ENCODE measurements at regions not wholly inside any gene's neighbourhood (a gene's known extent, or its start where the extent isn't known, plus 50 kb on each side); places are given as distances from the start of the nearest gene placed in this dataset.

DNA sequence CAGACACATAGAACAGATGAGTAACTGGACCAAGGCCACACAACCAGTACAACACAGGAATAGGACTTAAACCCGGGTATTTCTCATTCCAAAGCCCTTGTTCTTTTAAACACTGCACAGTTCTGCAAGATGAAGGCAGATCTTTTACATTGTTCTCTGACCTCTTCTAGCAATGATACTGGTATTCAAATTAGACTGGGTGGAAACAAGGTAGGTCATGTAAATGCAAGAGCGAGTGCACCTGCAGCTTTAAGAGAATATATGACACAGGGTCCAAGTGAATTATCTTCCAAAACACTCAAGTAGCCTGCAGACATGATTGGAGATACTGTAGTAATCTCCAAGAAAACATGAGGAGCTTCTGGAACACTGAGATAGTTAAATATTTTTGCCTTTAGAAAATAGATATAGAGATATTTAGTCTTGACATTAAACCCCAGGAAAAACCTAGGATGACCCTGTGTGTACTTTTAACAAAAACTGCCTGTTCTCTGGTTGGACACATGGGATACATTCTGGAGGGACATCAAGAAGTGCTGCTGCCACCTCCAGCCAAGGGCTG, 130.6 kb upstream of the EPB41L4A start (continued):
- TF ChIP-seq, protein P1, sequence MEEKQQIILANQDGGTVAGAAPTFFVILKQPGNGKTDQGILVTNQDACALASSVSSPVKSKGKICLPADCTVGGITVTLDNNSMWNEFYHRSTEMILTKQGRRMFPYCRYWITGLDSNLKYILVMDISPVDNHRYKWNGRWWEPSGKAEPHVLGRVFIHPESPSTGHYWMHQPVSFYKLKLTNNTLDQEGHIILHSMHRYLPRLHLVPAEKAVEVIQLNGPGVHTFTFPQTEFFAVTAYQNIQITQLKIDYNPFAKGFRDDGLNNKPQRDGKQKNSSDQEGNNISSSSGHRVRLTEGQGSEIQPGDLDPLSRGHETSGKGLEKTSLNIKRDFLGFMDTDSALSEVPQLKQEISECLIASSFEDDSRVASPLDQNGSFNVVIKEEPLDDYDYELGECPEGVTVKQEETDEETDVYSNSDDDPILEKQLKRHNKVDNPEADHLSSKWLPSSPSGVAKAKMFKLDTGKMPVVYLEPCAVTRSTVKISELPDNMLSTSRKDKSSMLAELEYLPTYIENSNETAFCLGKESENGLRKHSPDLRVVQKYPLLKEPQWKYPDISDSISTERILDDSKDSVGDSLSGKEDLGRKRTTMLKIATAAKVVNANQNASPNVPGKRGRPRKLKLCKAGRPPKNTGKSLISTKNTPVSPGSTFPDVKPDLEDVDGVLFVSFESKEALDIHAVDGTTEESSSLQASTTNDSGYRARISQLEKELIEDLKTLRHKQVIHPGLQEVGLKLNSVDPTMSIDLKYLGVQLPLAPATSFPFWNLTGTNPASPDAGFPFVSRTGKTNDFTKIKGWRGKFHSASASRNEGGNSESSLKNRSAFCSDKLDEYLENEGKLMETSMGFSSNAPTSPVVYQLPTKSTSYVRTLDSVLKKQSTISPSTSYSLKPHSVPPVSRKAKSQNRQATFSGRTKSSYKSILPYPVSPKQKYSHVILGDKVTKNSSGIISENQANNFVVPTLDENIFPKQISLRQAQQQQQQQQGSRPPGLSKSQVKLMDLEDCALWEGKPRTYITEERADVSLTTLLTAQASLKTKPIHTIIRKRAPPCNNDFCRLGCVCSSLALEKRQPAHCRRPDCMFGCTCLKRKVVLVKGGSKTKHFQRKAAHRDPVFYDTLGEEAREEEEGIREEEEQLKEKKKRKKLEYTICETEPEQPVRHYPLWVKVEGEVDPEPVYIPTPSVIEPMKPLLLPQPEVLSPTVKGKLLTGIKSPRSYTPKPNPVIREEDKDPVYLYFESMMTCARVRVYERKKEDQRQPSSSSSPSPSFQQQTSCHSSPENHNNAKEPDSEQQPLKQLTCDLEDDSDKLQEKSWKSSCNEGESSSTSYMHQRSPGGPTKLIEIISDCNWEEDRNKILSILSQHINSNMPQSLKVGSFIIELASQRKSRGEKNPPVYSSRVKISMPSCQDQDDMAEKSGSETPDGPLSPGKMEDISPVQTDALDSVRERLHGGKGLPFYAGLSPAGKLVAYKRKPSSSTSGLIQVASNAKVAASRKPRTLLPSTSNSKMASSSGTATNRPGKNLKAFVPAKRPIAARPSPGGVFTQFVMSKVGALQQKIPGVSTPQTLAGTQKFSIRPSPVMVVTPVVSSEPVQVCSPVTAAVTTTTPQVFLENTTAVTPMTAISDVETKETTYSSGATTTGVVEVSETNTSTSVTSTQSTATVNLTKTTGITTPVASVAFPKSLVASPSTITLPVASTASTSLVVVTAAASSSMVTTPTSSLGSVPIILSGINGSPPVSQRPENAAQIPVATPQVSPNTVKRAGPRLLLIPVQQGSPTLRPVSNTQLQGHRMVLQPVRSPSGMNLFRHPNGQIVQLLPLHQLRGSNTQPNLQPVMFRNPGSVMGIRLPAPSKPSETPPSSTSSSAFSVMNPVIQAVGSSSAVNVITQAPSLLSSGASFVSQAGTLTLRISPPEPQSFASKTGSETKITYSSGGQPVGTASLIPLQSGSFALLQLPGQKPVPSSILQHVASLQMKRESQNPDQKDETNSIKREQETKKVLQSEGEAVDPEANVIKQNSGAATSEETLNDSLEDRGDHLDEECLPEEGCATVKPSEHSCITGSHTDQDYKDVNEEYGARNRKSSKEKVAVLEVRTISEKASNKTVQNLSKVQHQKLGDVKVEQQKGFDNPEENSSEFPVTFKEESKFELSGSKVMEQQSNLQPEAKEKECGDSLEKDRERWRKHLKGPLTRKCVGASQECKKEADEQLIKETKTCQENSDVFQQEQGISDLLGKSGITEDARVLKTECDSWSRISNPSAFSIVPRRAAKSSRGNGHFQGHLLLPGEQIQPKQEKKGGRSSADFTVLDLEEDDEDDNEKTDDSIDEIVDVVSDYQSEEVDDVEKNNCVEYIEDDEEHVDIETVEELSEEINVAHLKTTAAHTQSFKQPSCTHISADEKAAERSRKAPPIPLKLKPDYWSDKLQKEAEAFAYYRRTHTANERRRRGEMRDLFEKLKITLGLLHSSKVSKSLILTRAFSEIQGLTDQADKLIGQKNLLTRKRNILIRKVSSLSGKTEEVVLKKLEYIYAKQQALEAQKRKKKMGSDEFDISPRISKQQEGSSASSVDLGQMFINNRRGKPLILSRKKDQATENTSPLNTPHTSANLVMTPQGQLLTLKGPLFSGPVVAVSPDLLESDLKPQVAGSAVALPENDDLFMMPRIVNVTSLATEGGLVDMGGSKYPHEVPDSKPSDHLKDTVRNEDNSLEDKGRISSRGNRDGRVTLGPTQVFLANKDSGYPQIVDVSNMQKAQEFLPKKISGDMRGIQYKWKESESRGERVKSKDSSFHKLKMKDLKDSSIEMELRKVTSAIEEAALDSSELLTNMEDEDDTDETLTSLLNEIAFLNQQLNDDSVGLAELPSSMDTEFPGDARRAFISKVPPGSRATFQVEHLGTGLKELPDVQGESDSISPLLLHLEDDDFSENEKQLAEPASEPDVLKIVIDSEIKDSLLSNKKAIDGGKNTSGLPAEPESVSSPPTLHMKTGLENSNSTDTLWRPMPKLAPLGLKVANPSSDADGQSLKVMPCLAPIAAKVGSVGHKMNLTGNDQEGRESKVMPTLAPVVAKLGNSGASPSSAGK (IDR thresholded peaks at IDR 0.05) = no peak
- TF ChIP-seq KDM5B (IDR thresholded peaks at IDR 0.05; ENCODE audit: insufficient replicate concordance, low read depth, low read length) = no peak
- TF ChIP-seq BDP1 (IDR thresholded peaks at IDR 0.05; ENCODE audit: insufficient read depth, insufficient read length) = no peak
- no peak for TF ChIP-seq ZNF57 (CRISPR knock-in tag; IDR thresholded peaks at IDR 0.05)
- TF ChIP-seq KLF16 (IDR thresholded peaks at IDR 0.05) = peak; percentile 96
- TF ChIP-seq ZBED1 (IDR thresholded peaks at IDR 0.05) = no peak
- TF ChIP-seq ZFX (CRISPR knock-in tag; IDR thresholded peaks at IDR 0.05) = no peak
- TF ChIP-seq, protein P2, sequence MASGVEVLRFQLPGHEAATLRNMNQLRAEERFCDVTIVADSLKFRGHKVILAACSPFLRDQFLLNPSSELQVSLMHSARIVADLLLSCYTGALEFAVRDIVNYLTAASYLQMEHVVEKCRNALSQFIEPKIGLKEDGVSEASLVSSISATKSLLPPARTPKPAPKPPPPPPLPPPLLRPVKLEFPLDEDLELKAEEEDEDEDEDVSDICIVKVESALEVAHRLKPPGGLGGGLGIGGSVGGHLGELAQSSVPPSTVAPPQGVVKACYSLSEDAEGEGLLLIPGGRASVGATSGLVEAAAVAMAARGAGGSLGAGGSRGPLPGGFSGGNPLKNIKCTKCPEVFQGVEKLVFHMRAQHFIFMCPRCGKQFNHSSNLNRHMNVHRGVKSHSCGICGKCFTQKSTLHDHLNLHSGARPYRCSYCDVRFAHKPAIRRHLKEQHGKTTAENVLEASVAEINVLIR (CRISPR knock-in tag; IDR thresholded peaks at IDR 0.05) = no peak
- no peak for TF ChIP-seq GATAD2B (IDR thresholded peaks at IDR 0.05; ENCODE audit: borderline replicate concordance)
- no peak for TF ChIP-seq ZNF12 (CRISPR knock-in tag; IDR thresholded peaks at IDR 0.05)
- no peak for TF ChIP-seq MEF2D (tag; conservative IDR thresholded peaks at IDR 0.05; ENCODE audit: low read depth)
- TF ChIP-seq NFE2 (IDR thresholded peaks at IDR 0.05; ENCODE audit: low read depth) = peak; percentile 58; the same call in 1 of the 2 replicates
- TF ChIP-seq ZNF146 (CRISPR knock-in tag; IDR thresholded peaks at IDR 0.05; ENCODE audit: unreplicated experiment) = no peak
- no peak for TF ChIP-seq PREB (CRISPR knock-in tag; IDR thresholded peaks at IDR 0.05)
- TF ChIP-seq ZNF263 (CRISPR knock-in tag; IDR thresholded peaks at IDR 0.05; ENCODE audit: borderline replicate concordance) = no peak
- no peak for TF ChIP-seq MYC (IDR thresholded peaks at IDR 0.05; ENCODE audit: low read depth, low read length)
- TF ChIP-seq MYC (CRISPR knock-in tag; IDR thresholded peaks at IDR 0.05; ENCODE audit: borderline replicate concordance, low read depth) = no peak
